Natural killer cell treated with Interleukin-12 subunit alpha and Interleukin-12 subunit beta and Interleukin-15 and Interleukin-18, amount 100 ng/mL, for 72 hours (primary cell): ENCODE measurements at regions not wholly inside any gene's neighbourhood (a gene's known extent, or its start where the extent isn't known, plus 50 kb on each side); places are given as distances from the start of the nearest gene placed in this dataset.

ENCODE experiments used
- ATAC-seq, 2 donors: fragments of 150-1000 bp; cut with Tn5 transposase in 1 of 2; sonication (Bioruptor Pico), chemical (Tn5 transposase) in 1 of 2; 2 replicates each; pipeline ENCODE4 v1.10.0; 2021
- DNase-seq: peaks from one replicate; pipeline ENCODE4 v3.0.0; 2022; ENCODE audit warnings: low spot score
- H3K27ac Mint-ChIP-seq, 2 donors: 1 replicate in 1 of 2; 2 replicates in 1 of 2; pipeline ENCODE4 v1.8.0; 2022; ENCODE audit warnings: mixed read lengths in 2 of 2, mild to moderate bottlenecking in 1 of 2, moderate library complexity in 1 of 2
- H3K27me3 Mint-ChIP-seq, 2 donors: 1 replicate in 1 of 2; 2 replicates in 1 of 2; pipeline ENCODE4 v1.8.0; 2022; ENCODE audit warnings: mixed read lengths in 2 of 2
- H3K36me3 Mint-ChIP-seq: one replicate; pipeline ENCODE4 v1.8.0; 2022; ENCODE audit warnings: mixed read lengths
- H3K4me1 Mint-ChIP-seq, 2 donors: 1 replicate in 1 of 2; 2 replicates in 1 of 2; pipeline ENCODE4 v1.8.0; 2022; ENCODE audit warnings: low read depth in 2 of 2, mixed read lengths in 2 of 2, mild to moderate bottlenecking in 1 of 2
- H3K4me3 Mint-ChIP-seq: one replicate; pipeline ENCODE4 v1.8.0; 2022; ENCODE audit warnings: mixed read lengths
- H3K9me3 Mint-ChIP-seq: 2 replicates; pipeline ENCODE4 v1.8.0; 2022; ENCODE audit warnings: mixed read lengths

DNA sequence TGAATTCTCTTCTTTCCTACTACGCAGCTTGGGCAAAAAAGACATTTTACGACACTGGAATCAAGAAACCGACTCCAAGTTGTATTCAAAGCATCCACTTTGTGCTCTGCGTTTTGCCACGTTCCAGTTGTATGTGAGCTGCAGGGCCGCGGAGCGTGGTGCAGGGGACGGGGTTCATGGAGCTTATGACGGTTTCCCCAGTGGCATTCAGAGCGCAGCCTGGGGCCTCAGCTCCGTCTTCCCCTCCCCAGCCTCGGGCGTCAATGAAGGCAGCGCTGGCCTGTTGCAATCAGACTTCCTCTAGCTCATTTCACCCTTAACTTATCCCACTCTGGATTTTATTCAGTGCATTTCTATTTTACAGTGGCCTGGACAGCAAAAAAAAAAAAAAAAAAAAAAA lies 403.4 kb upstream of the KLF6 start:
- Mint-ChIP-seq H3K4me3 (no peak overlapping the region), H3K4me1 (peaks cover 0 to 4% of the 10 kb centered on the region in 2 donors), H3K36me3 (no peaks in the 10 kb centered on the region), H3K9me3 (no peaks in the 10 kb centered on the region), H3K27me3 (no peaks in the 10 kb centered on the region), H3K27ac (no peak overlapping the region)
- ATAC-seq (no peak), DNase-seq (no peak)

- H3K9me3 Mint-ChIP-seq = no peaks in the 10 kb centered on the region
- peak overlapping the region in 1 of 2 donors; percentile 43 for H3K27ac Mint-ChIP-seq
- H3K36me3 Mint-ChIP-seq = no peaks in the 10 kb centered on the region
- no peaks in the 10 kb centered on the region for H3K27me3 Mint-ChIP-seq
- H3K4me1 Mint-ChIP-seq = peaks cover 0 to 7% of the 10 kb centered on the region in 2 donors
- no peak for ATAC-seq
- DNase-seq = no peak
- H3K4me3 Mint-ChIP-seq = no peak overlapping the region
These were observed 402.0 kb upstream of the KLF6 start for GRCh38 chr10:4186849-4187540.

GRCh38 chr10:4183761-4184261 lies 398.8 kb upstream of the KLF6 start:
- H3K27me3 Mint-ChIP-seq = no peaks in the 10 kb centered on the region
- no peak for ATAC-seq
- no peak overlapping the region for H3K4me3 Mint-ChIP-seq
- no peak for DNase-seq
- H3K4me1 Mint-ChIP-seq = peaks cover 12 to 21% of the 10 kb centered on the region in 2 donors
- no peaks in the 10 kb centered on the region for H3K9me3 Mint-ChIP-seq
- H3K27ac Mint-ChIP-seq = peak overlapping the region in 1 of 2 donors; percentile 82
- no peaks in the 10 kb centered on the region for H3K36me3 Mint-ChIP-seq

GRCh38 chr10:4181621-4182049 lies 396.6 kb upstream of the KLF6 start:
- Mint-ChIP-seq H3K36me3 (no peaks in the 10 kb centered on the region), H3K4me3 (peak overlapping the region; percentile 61), H3K4me1 (peaks cover 12 to 21% of the 10 kb centered on the region in 2 donors), H3K27me3 (no peaks in the 10 kb centered on the region), H3K9me3 (no peaks in the 10 kb centered on the region), H3K27ac (peak overlapping the region; percentile 68 to 82)
- ATAC-seq = peak; percentile 62 to 72
- no peak for DNase-seq

DNA sequence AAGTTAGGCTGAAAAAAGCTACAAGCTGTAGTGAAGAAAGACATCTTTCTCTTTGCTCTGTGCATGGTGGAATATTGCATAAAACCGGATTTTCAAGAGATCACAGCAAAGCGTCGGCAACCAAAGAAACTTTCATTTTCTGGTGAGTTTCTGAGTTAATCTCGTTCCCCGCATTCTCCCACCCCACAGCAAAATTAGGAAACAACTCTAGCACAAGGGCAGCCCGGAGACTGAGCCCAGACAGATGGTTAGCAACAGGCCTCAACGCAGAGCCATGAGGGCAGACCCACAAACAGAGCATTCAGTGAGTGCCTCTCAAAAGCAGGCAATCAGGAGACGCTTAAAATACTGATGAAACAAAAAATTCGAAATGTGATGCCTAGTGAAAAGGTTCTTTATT lies 396.1 kb upstream of the KLF6 start:
- DNase-seq = no peak
- Mint-ChIP-seq H3K4me1 (peaks cover 12 to 21% of the 10 kb centered on the region in 2 donors), H3K27me3 (no peaks in the 10 kb centered on the region), H3K9me3 (no peaks in the 10 kb centered on the region), H3K36me3 (no peaks in the 10 kb centered on the region), H3K4me3 (peak overlapping the region; percentile 45), H3K27ac (peak overlapping the region; percentile 68 to 82)
- ATAC-seq = peak in 1 of 2 donors; percentile 20

DNA sequence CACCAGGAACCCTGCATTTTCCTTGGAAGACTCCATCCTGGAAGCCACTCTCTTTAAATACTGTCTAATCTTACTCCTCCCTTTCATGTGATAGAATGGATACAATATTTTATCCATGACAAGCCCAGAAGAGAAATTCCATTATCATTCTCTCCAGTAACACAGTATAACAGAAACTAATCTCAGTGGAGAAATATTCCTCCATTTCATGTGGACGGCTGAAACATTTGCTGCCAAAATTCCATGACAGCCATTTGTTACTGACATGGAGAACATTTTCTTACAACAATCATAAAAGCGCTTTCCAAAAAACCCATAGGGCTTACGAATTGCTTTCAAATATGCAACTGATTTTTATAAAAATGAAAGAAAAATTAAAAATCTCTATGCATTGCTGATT lies 392.8 kb upstream of the KLF6 start:
- Mint-ChIP-seq H3K27me3 (peaks cover 0 to 3% of the 10 kb centered on the region in 2 donors), H3K27ac (no peak overlapping the region), H3K9me3 (no peaks in the 10 kb centered on the region), H3K36me3 (no peaks in the 10 kb centered on the region), H3K4me1 (peaks cover 12 to 22% of the 10 kb centered on the region in 2 donors), H3K4me3 (no peak overlapping the region)
- ATAC-seq (no peak), DNase-seq (no peak)

DNA sequence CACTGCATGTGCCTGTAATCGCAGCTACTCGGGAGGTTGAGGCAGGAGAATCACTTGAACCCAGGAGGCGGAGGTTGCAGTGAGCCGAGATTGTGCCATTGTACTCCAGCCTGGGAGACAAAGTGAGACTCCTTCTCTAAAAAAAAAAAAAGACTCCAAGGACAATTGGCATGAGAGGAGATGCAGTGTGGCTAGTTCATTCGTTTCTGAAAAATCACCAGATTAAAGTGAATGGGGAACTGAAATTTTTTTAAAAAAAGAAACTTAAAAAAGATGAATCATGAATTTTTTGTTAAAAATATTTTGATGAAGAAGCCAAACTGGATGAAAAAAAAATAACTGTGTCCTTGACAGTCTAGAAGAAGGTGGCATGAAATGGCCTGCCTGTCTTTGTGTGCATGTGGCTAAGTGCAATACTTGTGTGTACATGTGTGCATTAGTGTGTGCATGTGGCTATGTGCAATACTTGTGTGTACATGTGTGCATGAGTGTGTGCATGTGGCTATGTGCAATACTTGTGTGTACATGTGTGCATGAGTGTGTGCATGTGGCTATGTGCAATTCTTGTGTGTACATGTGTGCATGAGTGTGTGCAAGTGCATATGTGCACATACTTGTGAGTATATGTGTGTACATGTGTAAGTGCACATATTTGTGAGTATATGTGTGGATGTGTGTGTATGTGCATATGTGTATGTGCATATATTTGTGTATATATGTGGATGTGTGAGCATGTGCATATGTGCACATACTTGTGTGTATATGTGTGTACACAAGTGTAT lies 391.7 kb upstream of the KLF6 start:
- Mint-ChIP-seq H3K27me3 (peaks cover 0 to 3% of the 10 kb centered on the region in 2 donors), H3K4me3 (no peak overlapping the region), H3K9me3 (no peaks in the 10 kb centered on the region), H3K4me1 (peaks cover 9 to 19% of the 10 kb centered on the region in 2 donors), H3K36me3 (peaks cover 5% of the 10 kb centered on the region), H3K27ac (no peak overlapping the region)
- ATAC-seq (no peak), DNase-seq (no peak)

DNA sequence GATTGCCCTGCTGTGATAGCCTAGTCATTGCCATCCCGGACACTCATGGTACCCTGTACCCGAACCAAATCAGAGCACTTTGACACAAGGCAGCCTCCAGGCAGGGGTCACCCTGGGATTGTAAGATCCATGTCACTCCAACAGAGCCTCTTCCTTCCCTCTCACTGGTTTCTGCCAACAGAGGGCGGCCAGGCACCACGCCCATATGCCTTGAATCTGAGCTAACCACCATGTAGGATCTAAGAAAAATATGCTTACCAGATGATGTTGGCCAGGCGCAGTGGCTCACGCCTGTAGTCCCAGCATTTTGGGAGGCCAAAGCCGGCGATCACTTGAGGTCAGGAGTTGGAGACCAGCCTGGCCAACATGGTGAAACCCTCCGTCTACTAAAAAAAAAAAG lies 389.2 kb upstream of the KLF6 start:
- no peak for ATAC-seq
- no peak overlapping the region for H3K4me3 Mint-ChIP-seq
- peaks cover 5% of the 10 kb centered on the region for H3K36me3 Mint-ChIP-seq
- no peak for DNase-seq
- peaks cover 0 to 8% of the 10 kb centered on the region in 2 donors for H3K4me1 Mint-ChIP-seq
- peaks cover 0 to 3% of the 10 kb centered on the region in 2 donors for H3K27me3 Mint-ChIP-seq
- H3K9me3 Mint-ChIP-seq = no peaks in the 10 kb centered on the region
- peak overlapping the region in 1 of 2 donors; percentile 75 for H3K27ac Mint-ChIP-seq

- no peak overlapping the region for H3K4me3 Mint-ChIP-seq
- H3K9me3 Mint-ChIP-seq = no peaks in the 10 kb centered on the region
- peaks cover 5 to 14% of the 10 kb centered on the region in 2 donors for H3K4me1 Mint-ChIP-seq
- no peak for ATAC-seq
- H3K36me3 Mint-ChIP-seq = peaks cover 5% of the 10 kb centered on the region
- no peak for DNase-seq
- H3K27me3 Mint-ChIP-seq = peaks cover 0 to 3% of the 10 kb centered on the region in 2 donors
- H3K27ac Mint-ChIP-seq = no peak overlapping the region
These were observed 385.8 kb upstream of the KLF6 start for GRCh38 chr10:4170633-4171314.

DNA sequence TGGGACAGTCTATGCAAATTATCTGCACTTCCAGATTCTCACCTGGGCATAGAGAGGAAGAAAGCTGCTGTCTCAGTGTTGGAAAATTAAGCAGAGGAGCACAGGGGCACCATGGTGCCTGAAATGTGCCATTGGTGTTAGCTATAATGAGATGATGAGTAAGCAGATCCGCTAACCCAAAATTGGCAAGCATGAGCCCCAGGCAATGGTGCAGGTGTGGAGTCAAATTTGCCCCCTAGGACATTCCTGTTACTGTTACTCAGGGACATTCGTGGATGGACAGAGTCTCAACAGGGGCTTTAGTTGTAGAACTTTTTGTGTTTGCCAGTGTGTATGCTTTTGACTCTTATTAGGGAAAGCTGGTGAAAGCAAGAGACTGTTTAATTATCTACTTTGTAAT lies 385.2 kb upstream of the KLF6 start:
- Mint-ChIP-seq H3K27me3 (peaks cover 0 to 3% of the 10 kb centered on the region in 2 donors), H3K4me3 (no peak overlapping the region), H3K36me3 (peaks cover 5% of the 10 kb centered on the region), H3K27ac (no peak overlapping the region), H3K9me3 (no peaks in the 10 kb centered on the region), H3K4me1 (peaks cover 5 to 11% of the 10 kb centered on the region in 2 donors)
- DNase-seq (no peak), ATAC-seq (no peak)

DNA sequence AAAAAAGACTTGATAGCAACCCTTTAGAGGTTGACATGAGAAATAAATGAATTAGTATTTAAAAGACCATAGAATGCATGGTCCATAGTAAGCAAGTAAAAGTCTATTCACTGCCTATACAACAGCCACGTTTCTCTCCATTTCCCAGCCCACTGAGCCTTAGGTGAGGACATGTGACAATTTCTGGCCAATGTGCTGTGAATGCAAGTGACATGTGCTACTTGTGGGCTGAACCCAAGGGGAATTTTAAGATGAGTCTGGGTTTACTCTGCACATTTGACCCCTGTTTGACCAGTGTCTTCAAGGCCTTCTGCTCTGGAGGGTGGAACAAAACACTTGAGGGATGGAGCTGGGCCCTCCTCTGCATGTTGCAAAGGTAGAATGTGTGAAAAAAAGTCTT lies 384.4 kb upstream of the KLF6 start:
- Mint-ChIP-seq H3K27ac (no peak overlapping the region), H3K9me3 (no peaks in the 10 kb centered on the region), H3K27me3 (peaks cover 0 to 3% of the 10 kb centered on the region in 2 donors), H3K36me3 (peaks cover 5% of the 10 kb centered on the region), H3K4me1 (peaks cover 5 to 10% of the 10 kb centered on the region in 2 donors), H3K4me3 (no peak overlapping the region)
- ATAC-seq (no peak), DNase-seq (no peak)

DNA sequence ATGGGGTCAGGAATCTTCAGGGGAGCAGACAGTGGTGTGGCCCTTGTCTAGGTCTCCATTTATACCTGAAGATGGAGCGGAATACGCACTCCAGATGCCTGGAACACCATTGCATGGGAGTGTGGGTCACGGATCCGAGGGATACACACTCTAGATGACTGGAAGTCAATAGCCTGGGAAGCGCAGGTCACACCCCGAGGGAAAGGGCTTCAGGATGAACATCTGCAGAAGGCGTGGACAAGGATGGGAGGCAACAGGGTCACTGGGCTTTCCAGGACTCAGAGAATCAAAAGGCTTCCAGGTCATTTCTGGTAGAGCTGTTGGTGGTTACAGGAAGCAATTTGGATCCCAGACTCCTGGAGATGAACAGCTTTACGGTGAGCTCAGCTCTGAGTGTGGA lies 382.2 kb upstream of the KLF6 start:
- peak overlapping the region in 1 of 2 donors; percentile 6 for H3K27ac Mint-ChIP-seq
- peaks cover 3% of the 10 kb centered on the region for H3K36me3 Mint-ChIP-seq
- H3K27me3 Mint-ChIP-seq = peaks cover 0 to 3% of the 10 kb centered on the region in 2 donors
- H3K4me1 Mint-ChIP-seq = peaks cover 5 to 11% of the 10 kb centered on the region in 2 donors
- no peaks in the 10 kb centered on the region for H3K9me3 Mint-ChIP-seq
- DNase-seq (no peak), ATAC-seq (no peak)
- no peak overlapping the region for H3K4me3 Mint-ChIP-seq

DNA sequence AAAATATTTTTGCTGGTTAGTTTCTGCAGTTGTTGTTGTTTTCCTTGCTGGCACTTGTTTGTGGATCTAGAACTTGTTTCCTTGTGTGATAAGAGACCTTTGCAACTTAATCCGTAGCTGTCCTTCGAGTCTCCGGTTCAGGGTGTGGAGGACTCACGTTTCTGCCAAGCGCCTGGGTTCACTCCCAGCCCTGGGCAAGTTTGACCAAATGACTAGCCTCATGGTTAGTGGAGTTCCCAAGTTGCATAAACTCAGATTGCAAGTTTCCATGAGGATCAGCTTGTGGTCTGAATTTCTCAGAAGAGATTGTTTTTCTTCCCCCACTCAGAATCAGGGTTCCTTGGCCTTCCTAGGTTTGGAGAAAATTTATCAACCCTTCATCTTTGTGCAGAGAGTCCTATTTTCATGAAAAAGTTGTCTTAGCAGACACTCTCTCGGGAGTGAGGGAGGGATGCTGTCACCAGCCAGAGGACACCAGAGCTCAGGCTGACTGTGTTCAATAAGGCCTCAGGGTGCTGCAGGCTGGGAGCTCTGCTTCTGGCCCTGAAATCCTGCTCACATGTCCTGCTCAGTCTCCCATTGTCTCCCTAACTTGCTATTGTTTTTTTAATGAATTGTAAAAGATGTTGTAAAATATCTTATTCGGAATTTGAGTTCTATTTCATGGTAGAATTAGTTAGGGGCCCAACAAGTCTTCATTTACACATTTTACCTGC lies 377.7 kb upstream of the KLF6 start:
- no peak for ATAC-seq
- DNase-seq = no peak

More for the DNA sequence above, 377.7 kb upstream of the KLF6 start:
- H3K4me1 Mint-ChIP-seq = peaks cover 0 to 10% of the 10 kb centered on the region in 2 donors
- no peak overlapping the region for H3K4me3 Mint-ChIP-seq
- peak overlapping the region in 1 of 2 donors; percentile 62 for H3K27ac Mint-ChIP-seq
- H3K36me3 Mint-ChIP-seq = no peaks in the 10 kb centered on the region
- no peaks in the 10 kb centered on the region for H3K9me3 Mint-ChIP-seq
- peaks cover 0 to 3% of the 10 kb centered on the region in 2 donors for H3K27me3 Mint-ChIP-seq
